Lower leg skin (tissue), 4 donors: ENCODE measurements at regions not wholly inside any gene's neighbourhood (a gene's known extent, or its start where the extent isn't known, plus 50 kb on each side); places are given as distances from the start of the nearest gene placed in this dataset.
"Not testable (repeated sequence)": the region's sequence is repeated elsewhere in the genome, so short reads cannot be mapped to it uniquely, and the experiment has no call there.

Experiments used
- DNase-seq, 2 donors: peaks; one replicate each; pipeline ENCODE4 v3.0.0-alpha.2; 2019; ENCODE audit warnings: low spot score in 2 of 2
- H3K4me3 ChIP-seq: fragments of 200-600 bp; sonication (generic); 2 replicates; pipeline ENCODE4 v1.5.1; 2017; ENCODE audit warnings: mild to moderate bottlenecking, low read depth; ENCODE audit not compliant: poor library complexity, severe bottlenecking
- CTCF ChIP-seq, 3 donors: fragments of 450-650 bp; IDR thresholded peaks; one replicate each; pipeline ENCODE4 v1.5.1; 2016; ENCODE audit warnings: antibody characterized with exemption in 3 of 3, mild to moderate bottlenecking in 3 of 3, moderate library complexity in 2 of 3
- POLR2A ChIP-seq, 2 donors: fragments of 450-650 bp; IDR thresholded peaks; one replicate each; pipeline ENCODE4 v1.6.1; 2016 to 2017; ENCODE audit warnings: antibody characterized with exemption in 2 of 2, mild to moderate bottlenecking in 1 of 2, moderate library complexity in 1 of 2
- WGBS, 2 donors: methylation state at CpG; one replicate each; pipeline ENCODE4 v1.1.5; 2018; 5-methylcytosine and 5-hydroxymethylcytosine counted together
- intact Hi-C: fragments of 100-400 bp; cut with DNase I; formaldehyde crosslinking; loops from one replicate; pipeline ENCODE4 v1.15.0; 2023; ENCODE audit warnings: low total_unique reads

GRCh38 chr22:47307326-47307725, 544.9 kb downstream of the TBC1D22A start:
- intact Hi-C loops = no loop called here
- TF ChIP-seq CTCF (IDR thresholded peaks at IDR 0.05) (no peak), POLR2A (IDR thresholded peaks at IDR 0.05) (no peak)
- 80 to 86% methylated on average over 5 of the region's 5 CpGs for WGBS, 2 donors
- H3K4me3 ChIP-seq = no peak overlapping the region
- DNase-seq = peak in 1 of 2 donors; percentile 29

GRCh38 chr22:47304854-47305253, 542.4 kb downstream of the TBC1D22A start:
- intact Hi-C loops = no loop called here
- 92 to 96% methylated on average over 6 of the region's 6 CpGs for WGBS, 2 donors
- peak in 1 of 2 donors; percentile 71 for DNase-seq
- H3K4me3 ChIP-seq = no peak overlapping the region
- no peak for TF ChIP-seq POLR2A (IDR thresholded peaks at IDR 0.05)
- no peak for TF ChIP-seq CTCF (IDR thresholded peaks at IDR 0.05)

DNA sequence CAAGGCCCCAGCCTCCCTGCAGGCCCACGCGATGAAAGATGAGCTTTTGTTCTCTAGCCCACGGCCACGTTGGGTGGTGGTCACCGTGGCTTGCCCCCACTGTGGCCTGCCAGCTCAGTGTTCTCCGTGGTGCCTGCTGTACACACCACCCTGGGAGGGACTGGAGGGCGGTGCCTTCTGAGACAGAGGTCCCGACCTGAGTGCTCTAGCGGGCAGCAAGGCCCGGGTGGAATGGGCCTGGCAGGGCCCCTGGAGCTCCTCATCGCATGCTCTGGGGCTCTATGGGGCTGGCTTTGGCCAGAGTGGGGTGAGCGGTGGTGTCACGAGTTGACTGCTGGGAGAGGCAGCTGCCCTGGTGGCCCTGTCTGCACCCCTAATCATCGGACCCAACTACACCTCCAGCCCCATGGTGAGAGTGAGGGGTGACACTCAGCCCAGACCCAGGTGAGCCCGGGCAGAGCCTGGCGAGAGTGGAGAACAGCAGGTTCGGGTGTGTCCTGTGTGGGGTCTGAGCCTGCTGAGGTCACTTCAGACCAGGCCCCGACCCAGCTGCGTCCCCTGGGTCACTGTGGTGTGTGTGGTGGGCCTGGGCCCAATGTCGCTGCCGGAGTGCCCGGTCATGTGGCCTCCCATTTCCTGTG, 541.9 kb downstream of the TBC1D22A start:
- TF ChIP-seq CTCF (IDR thresholded peaks at IDR 0.05) (no peak), POLR2A (IDR thresholded peaks at IDR 0.05) (no peak)
- peak in 1 of 2 donors; percentile 76 for DNase-seq
- intact Hi-C loops = no loop called here
- no peak overlapping the region for H3K4me3 ChIP-seq
- 88 to 95% methylated on average over 18 to 21 of the region's 22 CpGs for WGBS, 2 donors

- peak in 1 of 2 donors; percentile 60 for DNase-seq
- TF ChIP-seq POLR2A (IDR thresholded peaks at IDR 0.05) (no peak), CTCF (IDR thresholded peaks at IDR 0.05) (no peak)
- intact Hi-C loops = no loop called here
- 90 to 92% methylated on average over 14 of the region's 14 CpGs for WGBS, 2 donors
- no peak overlapping the region for H3K4me3 ChIP-seq
Observed at GRCh38 chr22:47303161-47303890, 540.9 kb downstream of the TBC1D22A start.

- WGBS, 2 donors = 88 to 95% methylated on average over 1 of the region's 1 CpG
- intact Hi-C loops, H3K4me3 ChIP-seq, DNase-seq: not testable (repeated sequence)
Observed at GRCh38 chr22:47302587-47302986, 540.1 kb downstream of the TBC1D22A start.

DNA sequence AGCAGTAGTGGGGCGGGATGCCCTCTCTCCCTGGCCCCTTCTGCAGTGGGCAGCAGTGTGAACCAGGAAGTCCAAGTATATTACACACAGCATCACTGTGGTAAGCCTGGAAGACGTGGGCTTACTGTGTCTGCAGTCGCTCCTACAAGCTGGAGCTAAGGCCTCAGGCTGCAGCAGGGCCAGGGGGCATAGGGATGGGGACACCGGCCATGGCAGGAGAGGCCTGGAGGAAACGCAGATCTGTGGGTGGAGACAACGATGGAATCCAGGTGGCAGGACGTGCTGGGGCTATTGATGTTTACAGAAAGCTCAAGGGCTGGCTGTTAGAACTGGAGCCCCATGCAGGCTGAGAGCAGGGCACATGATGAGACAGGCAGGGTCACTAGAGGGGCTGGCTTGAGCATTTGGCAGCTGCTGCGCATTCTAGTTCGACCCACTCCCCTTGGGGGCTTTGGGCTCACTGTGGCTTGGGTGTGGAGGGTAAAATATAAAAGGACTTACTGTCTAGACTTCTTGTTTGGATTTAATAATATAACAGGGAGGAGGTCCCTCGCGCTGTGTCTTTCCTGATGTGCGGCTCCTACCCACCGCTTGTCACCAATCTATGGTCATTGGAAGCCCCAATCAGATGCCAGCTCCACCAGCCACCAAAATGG, 539.5 kb downstream of the TBC1D22A start:
- intact Hi-C loops = no loop called here
- no peak for TF ChIP-seq CTCF (IDR thresholded peaks at IDR 0.05)
- no peak for TF ChIP-seq POLR2A (IDR thresholded peaks at IDR 0.05)
- WGBS, 2 donors = 58 to 59% methylated on average over 13 of the region's 13 CpGs

More for the DNA sequence above, 539.5 kb downstream of the TBC1D22A start:
- DNase-seq = peak in 1 of 2 donors; percentile 70
- no peak overlapping the region for H3K4me3 ChIP-seq
